H1 (cell line): ENCODE measurements at regions not wholly inside any gene's neighbourhood (a gene's known extent, or its start where the extent isn't known, plus 50 kb on each side); places are given as distances from the start of the nearest gene placed in this dataset.

ENCODE experiments used
- CTCF ChIA-PET: fragments of 300-600 bp; sonication (Branson Sonifier 250); formaldehyde crosslinking; loops from one replicate; lab custom pipeline; 2021; ENCODE audit not compliant: partially characterized antibody; lab: Charles Lee
- POLR2A ChIA-PET: fragments of 300-600 bp; sonication (Branson Sonifier 250); formaldehyde crosslinking; loops from one replicate; lab custom pipeline; 2021; ENCODE audit warnings: inconsistent platforms; ENCODE audit not compliant: partially characterized antibody; lab: Charles Lee
- DNase-seq, 2 experiments: peaks; one replicate each; pipeline versions ENCODE4 v3.0.0 to v3.0.0-alpha.2; 2010 to 2022; ENCODE audit warnings: low spot score in 2 of 2, low read depth in 1 of 2, mixed read lengths in 1 of 2
- FAIRE-seq: peaks from 2 replicates; lab custom pipeline; 2011; peaks lifted over from hg19 to GRCh38; lab: Jason Lieb, UNC
- H2AFZ ChIP-seq: 2 replicates; pipeline ENCODE4 v1.8.1; 2012; ENCODE audit warnings: low read length, inconsistent platforms
- H2AK5ac ChIP-seq: 2 replicates; pipeline ENCODE4 v1.6.1; 2013; ENCODE audit warnings: low read depth, low read length
- H2BK120ac ChIP-seq: replicated peaks from 2 replicates; pipeline ENCODE3; 2013; ENCODE audit warnings: low read depth, low read length, inconsistent platforms
- H2BK12ac ChIP-seq: 2 replicates; pipeline ENCODE4 v1.6.1; 2013; ENCODE audit warnings: low read depth, low read length
- H2BK15ac ChIP-seq: 2 replicates; pipeline ENCODE4 v1.6.1; 2013; ENCODE audit warnings: low read length
- H2BK20ac ChIP-seq: 2 replicates; pipeline ENCODE4 v1.6.1; 2013; ENCODE audit warnings: low read length
- H2BK5ac ChIP-seq: 2 replicates; pipeline ENCODE4 v1.6.1; 2013; ENCODE audit warnings: low read depth, low read length
- H3K14ac ChIP-seq: 2 replicates; pipeline ENCODE4 v1.6.1; 2013; ENCODE audit warnings: inconsistent platforms; ENCODE audit not compliant: insufficient read length
- H3K18ac ChIP-seq: 2 replicates; pipeline ENCODE4 v1.6.1; 2013; ENCODE audit warnings: low read length; ENCODE audit errors: extremely low read depth
- H3K23ac ChIP-seq: 2 replicates; pipeline ENCODE4 v1.6.1; 2013; ENCODE audit warnings: inconsistent platforms; ENCODE audit not compliant: insufficient read length
- H3K23me2 ChIP-seq: 2 replicates; pipeline ENCODE4 v1.6.1; 2013; ENCODE audit warnings: low read depth, low read length
- H3K27ac ChIP-seq: 2 replicates; pipeline ENCODE4 v1.6.1; 2011; ENCODE audit warnings: low read depth, low read length, inconsistent platforms
- H3K27me3 ChIP-seq, 4 experiments: replicated peaks in 1 of 4; 1 replicate in 1 of 4; 2 replicates in 3 of 4; pipeline versions ENCODE4 v1.6.1 to v1.8.1; 2011 to 2013; ENCODE audit warnings: low read length in 3 of 4, mild to moderate bottlenecking in 3 of 4, inconsistent platforms in 2 of 4, mixed read lengths in 2 of 4, moderate library complexity in 1 of 4; ENCODE audit not compliant: control insufficient read depth in 3 of 4, insufficient read depth in 3 of 4; ENCODE audit errors: extremely low read depth in 1 of 4
- H3K36me3 ChIP-seq, 4 experiments: 2 replicates each; pipeline versions ENCODE4 v1.6.1 to v1.8.1; 2011 to 2013; ENCODE audit warnings: mild to moderate bottlenecking in 4 of 4, low read length in 3 of 4, moderate library complexity in 2 of 4, control low read depth in 1 of 4, inconsistent platforms in 1 of 4; ENCODE audit not compliant: insufficient read depth in 4 of 4, control insufficient read depth in 2 of 4
- H3K4ac ChIP-seq: replicated peaks from 2 replicates; pipeline ENCODE3; 2013; ENCODE audit warnings: low read length, low read depth, mixed read lengths, inconsistent platforms; ENCODE audit not compliant: insufficient read length
- H3K4me1 ChIP-seq, 4 experiments: replicated peaks in 1 of 4; 1 replicate in 1 of 4; 2 replicates in 3 of 4; pipeline versions ENCODE4 v1.6.1 to v1.8.1; 2011 to 2013; ENCODE audit warnings: low read length in 3 of 4, inconsistent platforms in 2 of 4, mixed read lengths in 1 of 4; ENCODE audit not compliant: insufficient read depth in 4 of 4, control insufficient read depth in 3 of 4
- H3K4me2 ChIP-seq, 2 experiments: 2 replicates each; pipeline versions ENCODE4 v1.6.1 to v1.8.1; 2011 to 2013; ENCODE audit warnings: low read depth in 2 of 2, low read length in 2 of 2, control low read depth in 1 of 2, inconsistent platforms in 1 of 2, mild to moderate bottlenecking in 1 of 2; ENCODE audit not compliant: insufficient read depth in 1 of 2
- H3K4me3 ChIP-seq, 4 experiments: fragments of 200-600, 300-600 bp in 1 of 4; sonication (generic), shearing (Covaris generic), sonication (Bioruptor Twin) in 1 of 4; 2 replicates each; pipeline versions ENCODE4 v1.5.1 to v1.8.1; 2011 to 2016; ENCODE audit warnings: low read length in 4 of 4, low read depth in 3 of 4, control low read depth in 2 of 4, inconsistent platforms in 2 of 4, mild to moderate bottlenecking in 2 of 4, mixed read lengths in 1 of 4, moderate library complexity in 1 of 4; ENCODE audit not compliant: insufficient read depth in 2 of 4; ENCODE audit errors: extremely low read depth in 1 of 4
- H3K56ac ChIP-seq: replicated peaks from 2 replicates; pipeline ENCODE3; 2013; ENCODE audit warnings: low read depth, mild to moderate bottlenecking, mixed read lengths, low read length, inconsistent platforms; ENCODE audit not compliant: insufficient read length
- H3K79me1 ChIP-seq: 2 replicates; pipeline ENCODE4 v1.6.1; 2013; ENCODE audit warnings: low read depth, low read length, control low read depth
- H3K79me2 ChIP-seq, 2 experiments: 2 replicates each; pipeline versions ENCODE4 v1.6.1 to v1.8.1; 2012 to 2013; ENCODE audit warnings: low read length in 2 of 2, mild to moderate bottlenecking in 2 of 2, inconsistent platforms in 1 of 2; ENCODE audit not compliant: insufficient read depth in 2 of 2, control insufficient read depth in 1 of 2
- H3K9ac ChIP-seq, 4 experiments: replicated peaks in 1 of 4; 1 replicate in 1 of 4; 2 replicates in 3 of 4; pipeline versions ENCODE4 v1.6.1 to v1.8.1; 2011 to 2013; ENCODE audit warnings: low read depth in 3 of 4, low read length in 3 of 4, control low read depth in 2 of 4, mild to moderate bottlenecking in 2 of 4, moderate library complexity in 2 of 4, inconsistent platforms in 1 of 4; ENCODE audit errors: extremely low read depth in 1 of 4
- H3K9me3 ChIP-seq, 2 experiments: 2 replicates each; pipeline versions ENCODE4 v1.6.1 to v1.8.1; 2012 to 2013; ENCODE audit warnings: mild to moderate bottlenecking in 2 of 2, moderate library complexity in 2 of 2, control low read depth in 1 of 2, inconsistent platforms in 1 of 2, low read depth in 1 of 2, low read length in 1 of 2, mixed read lengths in 1 of 2; ENCODE audit not compliant: insufficient read depth in 2 of 2
- H4K20me1 ChIP-seq, 2 experiments: replicated peaks in 1 of 2; 2 replicates each; pipeline versions ENCODE3 to v1.8.1; 2011 to 2013; ENCODE audit warnings: inconsistent platforms in 2 of 2, low read length in 2 of 2, mild to moderate bottlenecking in 1 of 2; ENCODE audit not compliant: insufficient read depth in 2 of 2, control insufficient read depth in 1 of 2
- H4K5ac ChIP-seq: 2 replicates; pipeline ENCODE4 v1.6.1; 2013; ENCODE audit warnings: low read length, low read depth, mixed read lengths, inconsistent platforms; ENCODE audit not compliant: insufficient read length
- H4K8ac ChIP-seq: 2 replicates; pipeline ENCODE4 v1.8.0; 2013; ENCODE audit warnings: mild to moderate bottlenecking, moderate library complexity, low read length, inconsistent platforms; ENCODE audit not compliant: insufficient read depth; ENCODE audit errors: extremely low read depth
- H4K91ac ChIP-seq: replicated peaks from 2 replicates; pipeline ENCODE3; 2013; ENCODE audit warnings: low read length, mixed read lengths, inconsistent platforms; ENCODE audit not compliant: insufficient read length
- CBX5 ChIP-seq: fragments of 300-800, 300-1000 bp; sonication (generic); IDR thresholded peaks from 2 replicates; pipeline ENCODE4 v1.7.1; 2016; ENCODE audit warnings: antibody characterized with exemption, low read length, low read depth
- CHD1 ChIP-seq: IDR thresholded peaks from 2 replicates; pipeline ENCODE4 v1.6.1; 2012; ENCODE audit warnings: low read depth, low read length, improper control_type of control experiment
- CREB1 ChIP-seq: IDR thresholded peaks from 2 replicates; pipeline ENCODE4 v1.6.1; 2012; ENCODE audit warnings: inconsistent platforms
- EGR1 ChIP-seq: IDR thresholded peaks from 2 replicates; pipeline ENCODE4 v1.6.1; 2011; ENCODE audit warnings: low read depth, low read length, borderline replicate concordance
- HDAC2 ChIP-seq, 2 experiments: fragments of 300-600 bp in 1 of 2; sonication (generic) in 1 of 2; IDR thresholded peaks; 2 replicates each; pipeline ENCODE4 v1.6.1; 2011 to 2012; ENCODE audit warnings: low read depth in 2 of 2, low read length in 2 of 2, mild to moderate bottlenecking in 2 of 2, moderate library complexity in 2 of 2, borderline replicate concordance in 1 of 2, inconsistent platforms in 1 of 2
- JUND ChIP-seq: IDR thresholded peaks from 2 replicates; pipeline ENCODE4 v1.6.1; 2011; ENCODE audit warnings: mild to moderate bottlenecking, improper control_type of control experiment, low read length
- MAFK ChIP-seq: IDR thresholded peaks from 2 replicates; pipeline ENCODE4 v1.6.1; 2012; ENCODE audit warnings: low read depth, mild to moderate bottlenecking, improper control_type of control experiment, low read length
- NANOG ChIP-seq: IDR thresholded peaks from 2 replicates; pipeline ENCODE4 v1.6.1; 2011; ENCODE audit warnings: low read length, low read depth, mild to moderate bottlenecking, inconsistent platforms; ENCODE audit not compliant: insufficient read depth, poor library complexity, severe bottlenecking
- POU5F1 ChIP-seq: IDR thresholded peaks from 2 replicates; pipeline ENCODE4 v1.6.1; 2011; ENCODE audit warnings: low read depth, mild to moderate bottlenecking, low read length, moderate library complexity
- SAP30 ChIP-seq: fragments of 300-600 bp; sonication (generic); IDR thresholded peaks from 2 replicates; pipeline ENCODE4 v1.7.1; 2012; ENCODE audit warnings: low read length, moderate library complexity, mild to moderate bottlenecking, inconsistent platforms; ENCODE audit not compliant: insufficient read depth, insufficient replicate concordance
- SIN3A ChIP-seq, 2 experiments: IDR thresholded peaks in 1 of 2; conservative IDR thresholded peaks in 1 of 2; 2 replicates each; pipeline ENCODE4 v1.6.1; 2011 to 2012; ENCODE audit warnings: low read length in 2 of 2, improper control_type of control experiment in 1 of 2, low read depth in 1 of 2, mild to moderate bottlenecking in 1 of 2
- WGBS, 2 experiments: shearing (Covaris generic) in 1 of 2; methylation state at CpG; one replicate each; pipeline versions ENCODE4 v1.1.6 to v1.1.7; 2013 to 2015; ENCODE audit warnings: low lambda C conversion rate in 2 of 2, mixed read lengths in 2 of 2, inconsistent platforms in 1 of 2, low coverage in 1 of 2, missing lambda C conversion rate in 1 of 2; ENCODE audit not compliant: insufficient replicate concordance in 2 of 2, insufficient coverage in 1 of 2, insufficient read length in 1 of 2; ENCODE audit errors: extremely low coverage in 1 of 2, missing lambda C conversion rate in 1 of 2; 5-methylcytosine and 5-hydroxymethylcytosine counted together
- TF ChIP-seq, protein P1 (sequence below), 3 experiments: IDR thresholded peaks; 1 replicate in 2 of 3; 2 replicates in 1 of 3; pipeline versions ENCODE4 v1.5.1 to v1.6.1; 2011; ENCODE audit warnings: low read length in 3 of 3, mild to moderate bottlenecking in 3 of 3, inconsistent platforms in 2 of 3, low read depth in 1 of 3, moderate library complexity in 1 of 3; ENCODE audit not compliant: insufficient read depth in 1 of 3; ENCODE audit errors: control extremely low read depth in 1 of 3

DNA sequence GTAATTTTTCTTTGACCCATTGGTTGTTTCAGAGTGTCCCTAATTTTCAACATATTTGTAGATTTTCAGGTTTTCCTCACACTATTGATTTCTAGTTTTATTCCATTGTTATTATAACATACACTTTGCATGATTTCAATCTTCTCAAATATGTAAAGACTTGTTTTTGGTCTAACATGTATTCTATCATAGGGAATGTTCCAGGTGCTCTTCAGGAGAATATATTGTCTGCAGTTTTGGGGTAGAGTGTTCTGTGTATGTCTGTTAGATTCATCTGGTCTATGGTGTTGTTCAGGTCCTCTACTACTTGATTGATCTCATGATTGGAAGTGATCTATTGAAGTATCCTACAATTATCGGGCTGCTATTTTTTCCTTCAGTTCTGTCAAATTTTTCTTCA is 440.9 kb upstream of the MIR17HG start:
- Histone ChIP-seq H3K4ac (no peak overlapping the region), H3K27me3 (no peaks in the 10 kb centered on the region), H3K9me3 (no peaks in the 10 kb centered on the region), H2BK120ac (no peak overlapping the region), H3K79me1 (no peaks in the 10 kb centered on the region), H2BK20ac (no peak overlapping the region), H3K27ac (no peak overlapping the region), H3K36me3 (no peaks in the 10 kb centered on the region), H4K5ac (no peak overlapping the region), H3K4me2 (no peak overlapping the region), H3K56ac (no peak overlapping the region), H3K4me1 (no peaks in the 10 kb centered on the region), H3K14ac (no peak overlapping the region), H2AK5ac (no peak overlapping the region), H2AFZ (no peak overlapping the region), H3K9ac (no peak overlapping the region), H3K23ac (no peak overlapping the region), H3K79me2 (no peaks in the 10 kb centered on the region), H2BK12ac (no peak overlapping the region), H3K23me2 (no peaks in the 10 kb centered on the region), H2BK5ac (no peak overlapping the region), H2BK15ac (no peak overlapping the region), H4K91ac (no peak overlapping the region), H3K4me3 (no peak overlapping the region), H3K18ac (no peak overlapping the region), H4K20me1 (no peaks in the 10 kb centered on the region), H4K8ac (no peak overlapping the region)
- ChIA-PET POLR2A (no interaction called here), CTCF (interaction anchor here (1.7 kb wide), 1 partner anchor 111 kb away, joined by 5 read pairs; no protein-coding TSS in a partner anchor)
- FAIRE-seq (no peak), DNase-seq (no peak)
- WGBS, 2 experiments, result 84% methylated on average over 1 of the region's 1 CpG; no CpG with 5 or more reads in 1 of the 2 experiments
- TF ChIP-seq SIN3A (conservative IDR thresholded peaks at IDR 0.05 in 1 of 2, IDR thresholded peaks at IDR 0.05 in 1 of 2; ENCODE audit: low read depth in 1 of 2, low read length in 2 of 2) (no peak), JUND (no peak), MAFK (no peak), CBX5 (no peak), CHD1 (no peak), HDAC2 (IDR thresholded peaks at IDR 0.05; ENCODE audit: borderline replicate concordance in 1 of 2, low read depth in 2 of 2, low read length in 2 of 2) (no peak), POU5F1 (no peak), EGR1 (no peak), SAP30 (no peak), CREB1 (no peak), NANOG (no peak)
- TF ChIP-seq, protein P1, sequence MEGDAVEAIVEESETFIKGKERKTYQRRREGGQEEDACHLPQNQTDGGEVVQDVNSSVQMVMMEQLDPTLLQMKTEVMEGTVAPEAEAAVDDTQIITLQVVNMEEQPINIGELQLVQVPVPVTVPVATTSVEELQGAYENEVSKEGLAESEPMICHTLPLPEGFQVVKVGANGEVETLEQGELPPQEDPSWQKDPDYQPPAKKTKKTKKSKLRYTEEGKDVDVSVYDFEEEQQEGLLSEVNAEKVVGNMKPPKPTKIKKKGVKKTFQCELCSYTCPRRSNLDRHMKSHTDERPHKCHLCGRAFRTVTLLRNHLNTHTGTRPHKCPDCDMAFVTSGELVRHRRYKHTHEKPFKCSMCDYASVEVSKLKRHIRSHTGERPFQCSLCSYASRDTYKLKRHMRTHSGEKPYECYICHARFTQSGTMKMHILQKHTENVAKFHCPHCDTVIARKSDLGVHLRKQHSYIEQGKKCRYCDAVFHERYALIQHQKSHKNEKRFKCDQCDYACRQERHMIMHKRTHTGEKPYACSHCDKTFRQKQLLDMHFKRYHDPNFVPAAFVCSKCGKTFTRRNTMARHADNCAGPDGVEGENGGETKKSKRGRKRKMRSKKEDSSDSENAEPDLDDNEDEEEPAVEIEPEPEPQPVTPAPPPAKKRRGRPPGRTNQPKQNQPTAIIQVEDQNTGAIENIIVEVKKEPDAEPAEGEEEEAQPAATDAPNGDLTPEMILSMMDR (IDR thresholded peaks at IDR 0.05; ENCODE audit: control extremely low read depth in 1 of 3, insufficient read depth in 1 of 3, low read depth in 1 of 3, low read length in 3 of 3), result no peak
